Endometrial microvascular endothelial cells (primary cell): ENCODE measurements at regions not wholly inside any gene's neighbourhood (a gene's known extent, or its start where the extent isn't known, plus 50 kb on each side); places are given as distances from the start of the nearest gene placed in this dataset.
"Not testable (repeated sequence)": the region's sequence is repeated elsewhere in the genome, so short reads cannot be mapped to it uniquely, and the experiment has no call there.

Experiments
- in situ Hi-C: cut with HindIII; loops from 2 replicates; pipeline ENCODE4 v1.10.0; 2017; ENCODE audit warnings: low sequenced_read_pairs, low pct_unique_long_range_greater_than_20kb; ENCODE audit errors: inconsistent ontology term

GRCh38 chr15:62509395-62509958, 344.4 kb upstream of the C2CD4B start:
- in situ Hi-C loops, result no loop called here

DNA sequence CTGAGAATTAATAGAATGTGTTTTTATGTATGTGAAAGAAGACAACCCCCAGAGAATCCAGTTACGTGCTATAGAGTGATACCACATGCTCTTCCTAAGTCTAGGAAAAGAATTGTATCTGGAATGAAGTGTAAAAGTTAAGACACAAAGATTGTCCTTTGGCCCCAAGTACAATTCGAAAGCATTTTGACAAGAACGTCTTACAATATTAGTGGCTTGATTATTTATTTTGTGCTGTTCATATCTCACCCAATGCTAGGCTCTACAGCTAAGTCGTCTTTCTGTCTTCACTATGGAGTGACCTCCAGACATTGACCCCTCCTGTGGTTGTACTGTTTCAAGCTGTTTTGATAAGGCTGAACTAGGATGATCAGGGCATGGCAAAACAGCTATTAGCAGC, 345.7 kb upstream of the C2CD4B start:
- in situ Hi-C loops, result no loop called here

DNA sequence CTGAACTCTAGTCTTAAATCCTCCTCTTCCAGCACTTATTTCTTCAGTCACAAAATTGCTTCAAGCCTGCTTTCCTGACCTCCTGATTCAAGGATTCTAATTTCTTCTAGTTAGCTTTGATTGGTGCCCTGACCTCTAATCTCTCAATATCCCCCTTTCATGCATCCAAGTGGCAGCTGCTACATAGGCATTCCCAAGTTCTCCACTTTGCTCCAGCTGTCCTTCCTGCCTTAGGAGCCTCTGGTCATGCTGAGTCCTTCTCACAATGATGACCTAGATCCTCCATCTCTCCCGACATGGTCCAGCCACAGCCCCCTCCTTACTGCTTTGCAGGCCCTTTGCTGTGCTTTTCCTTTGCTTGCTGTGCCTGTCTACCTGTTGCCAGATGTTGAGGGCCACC, 347.8 kb upstream of the C2CD4B start:
- in situ Hi-C loops, result no loop called here

DNA sequence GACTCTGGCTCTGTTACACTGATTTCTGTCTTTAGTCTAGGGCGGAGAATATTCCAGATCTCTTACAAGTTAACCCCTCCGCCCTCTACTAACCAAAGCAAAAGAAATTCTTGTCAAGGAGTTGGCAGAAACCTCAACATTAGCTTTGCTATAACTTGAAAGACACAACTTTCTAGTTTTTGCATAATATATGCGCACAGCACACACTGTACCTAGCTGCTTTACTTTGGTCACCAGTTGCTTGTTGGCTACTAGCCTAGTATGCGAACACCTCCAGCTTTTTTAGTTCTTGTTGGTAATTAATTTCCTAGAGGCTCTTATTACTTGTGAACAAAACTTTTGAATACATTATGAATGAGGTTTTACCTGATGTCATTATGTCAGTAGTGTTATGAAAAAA, 348.8 kb upstream of the C2CD4B start:
- in situ Hi-C loops, result no loop called here

- in situ Hi-C loops, result no loop called here
Observed at GRCh38 chr15:62515696-62516395, 350.8 kb upstream of the C2CD4B start.

DNA sequence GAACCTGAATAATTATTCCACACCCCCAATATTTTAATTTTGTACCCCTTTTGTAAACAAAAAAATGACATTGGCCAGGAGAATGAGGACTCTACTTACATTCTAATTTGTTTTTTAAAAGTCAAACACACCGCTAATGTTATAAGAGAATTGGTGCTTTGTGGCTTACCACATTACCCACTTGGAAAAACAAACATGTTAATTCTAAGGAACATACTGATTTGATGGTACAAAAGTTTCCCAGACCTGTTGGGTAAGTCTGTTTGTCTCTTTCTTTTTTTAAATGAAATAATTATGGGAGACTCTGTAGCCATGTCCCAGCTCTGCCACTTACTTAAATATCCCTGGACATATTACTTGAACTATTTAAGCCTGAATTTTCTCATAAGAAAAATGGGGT, 352.5 kb upstream of the C2CD4B start:
- in situ Hi-C loops, result no loop called here

DNA sequence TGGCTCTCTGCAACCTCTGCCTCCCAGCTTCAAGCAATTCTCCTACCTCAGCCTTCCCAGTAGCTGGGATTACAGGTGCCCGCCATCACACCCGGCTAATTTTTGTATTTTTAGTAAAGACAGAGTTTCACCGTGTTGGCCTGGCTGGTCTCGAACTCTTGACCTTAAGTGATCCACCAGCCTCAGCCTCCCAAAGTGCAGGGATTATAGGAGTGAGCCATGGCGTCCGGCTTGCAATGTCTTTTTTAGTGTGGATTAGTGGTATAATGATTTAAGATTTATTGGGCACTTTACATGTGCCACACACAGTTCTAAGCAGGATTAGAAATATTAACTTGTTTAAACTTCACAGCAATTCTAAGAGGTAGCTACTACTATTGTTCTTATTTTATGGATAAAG, 353.6 kb upstream of the C2CD4B start:
- in situ Hi-C loops, result not testable (repeated sequence)

DNA sequence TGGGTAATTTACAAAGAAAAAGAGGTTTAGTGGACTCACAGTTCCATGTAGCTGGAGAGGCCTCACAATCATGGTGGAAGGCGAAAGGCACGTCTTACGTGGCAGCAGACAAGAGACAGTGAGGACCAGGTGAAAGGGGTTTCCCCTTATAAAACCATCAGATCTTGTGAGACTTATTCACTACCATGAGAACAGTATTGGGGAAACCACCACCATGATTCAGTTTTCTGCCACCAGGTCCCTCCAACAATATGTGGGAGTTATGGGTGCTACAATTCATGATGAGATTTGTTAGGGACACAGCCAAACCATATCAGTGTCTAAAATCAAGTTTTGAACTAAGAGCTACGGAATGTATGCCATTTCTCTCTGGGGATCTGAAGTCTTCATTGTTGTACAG, 354.8 kb upstream of the C2CD4B start:
- in situ Hi-C loops, result no loop called here

GRCh38 chr15:62520887-62521286, 355.8 kb upstream of the C2CD4B start:
- in situ Hi-C loops, result no loop called here

GRCh38 chr15:62521396-62521795, 356.3 kb upstream of the C2CD4B start:
- in situ Hi-C loops, result no loop called here

- in situ Hi-C loops, result no loop called here
Observed at GRCh38 chr15:62524848-62525247, 359.8 kb upstream of the C2CD4B start.

DNA sequence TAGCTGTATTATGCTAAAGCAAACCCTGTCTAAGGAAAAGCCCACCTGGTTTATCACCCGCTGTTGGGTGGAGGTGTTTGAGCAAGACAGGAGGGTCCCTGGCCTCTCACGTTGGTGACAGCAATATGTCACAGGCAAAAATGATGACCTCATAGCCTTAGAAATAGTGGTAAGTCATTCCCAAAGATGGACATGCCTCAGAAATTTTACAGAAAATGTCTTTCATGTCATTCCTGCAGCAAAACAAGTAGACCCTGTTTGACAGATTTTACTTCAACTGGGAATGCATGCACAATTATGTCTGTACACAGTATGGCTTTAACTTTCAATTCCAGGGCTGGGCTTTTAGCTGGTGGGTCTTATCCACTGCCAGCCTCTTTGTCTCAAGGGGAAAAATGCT, 362.3 kb upstream of the C2CD4B start:
- in situ Hi-C loops, result no loop called here

DNA sequence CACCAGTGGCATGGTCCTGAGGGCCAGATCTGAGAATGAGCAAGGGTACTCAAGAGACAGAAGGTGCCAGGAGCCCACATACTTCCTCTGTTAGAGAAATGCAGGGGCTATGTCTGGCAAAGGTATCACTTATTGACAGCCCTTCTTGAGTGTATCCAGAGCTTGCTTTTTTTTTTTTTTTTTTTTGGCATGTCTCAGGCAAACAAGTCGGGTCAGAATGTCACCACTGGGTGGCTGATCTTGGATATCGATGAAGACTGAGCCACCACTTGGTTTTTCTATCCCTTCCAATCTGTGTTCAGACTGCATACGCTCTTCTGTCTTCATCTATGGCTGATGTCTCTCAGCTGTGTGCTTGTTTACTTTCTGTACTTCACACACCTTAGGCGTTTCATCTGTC, 363.4 kb upstream of the C2CD4B start:
- in situ Hi-C loops, result no loop called here

- in situ Hi-C loops, result no loop called here
Observed at GRCh38 chr15:62532367-62532766, 367.3 kb upstream of the C2CD4B start.

GRCh38 chr15:62533687-62534086, 368.6 kb upstream of the C2CD4B start:
- in situ Hi-C loops, result no loop called here

DNA sequence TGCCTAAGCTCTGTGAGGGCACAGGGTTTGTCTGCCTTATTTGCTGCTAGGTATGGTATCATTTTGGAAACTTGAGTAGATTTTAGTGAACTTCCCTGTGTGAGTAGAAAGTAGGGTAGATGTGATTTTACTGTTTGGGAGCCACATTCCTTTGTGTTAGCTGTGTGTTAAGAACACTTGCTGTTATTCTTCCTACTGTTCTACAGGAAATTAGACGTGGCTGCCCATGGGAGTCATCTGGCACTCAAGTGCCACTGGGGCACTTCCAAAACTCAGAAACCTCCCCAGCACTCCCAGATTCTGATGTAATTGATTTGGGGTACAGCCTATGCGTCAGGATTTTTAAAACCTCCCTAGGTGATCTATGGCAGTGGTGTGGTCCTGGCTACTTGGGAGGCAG, 369.9 kb upstream of the C2CD4B start:
- in situ Hi-C loops, result no loop called here

GRCh38 chr15:62539236-62539635, 374.2 kb upstream of the C2CD4B start:
- in situ Hi-C loops, result no loop called here

DNA sequence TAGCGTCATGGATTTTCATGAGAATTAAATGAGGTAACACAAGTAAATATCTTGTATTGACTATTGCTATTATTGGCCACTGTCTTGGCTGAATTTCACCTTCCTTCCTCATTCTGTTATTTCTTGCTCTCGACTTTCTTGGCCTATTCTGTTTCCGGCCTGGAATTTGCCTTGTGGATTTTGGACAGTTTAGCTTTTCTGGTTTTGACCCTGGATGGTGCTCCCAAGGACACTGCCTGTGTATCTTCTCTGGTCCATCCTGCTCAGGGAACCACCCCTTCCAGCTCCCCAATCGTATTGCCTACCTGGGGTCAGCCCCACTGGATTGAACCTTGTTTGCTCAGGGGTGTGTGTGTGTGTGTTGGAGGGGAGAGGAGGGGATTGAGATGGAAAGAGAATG, 376.2 kb upstream of the C2CD4B start:
- in situ Hi-C loops, result no loop called here

GRCh38 chr15:62541846-62542245, 376.8 kb upstream of the C2CD4B start:
- in situ Hi-C loops, result no loop called here

GRCh38 chr15:62544446-62544845, 379.4 kb upstream of the C2CD4B start:
- in situ Hi-C loops, result no loop called here
